GM18502 (cell line): ENCODE measurements at regions not wholly inside any gene's neighbourhood (a gene's known extent, or its start where the extent isn't known, plus 50 kb on each side); places are given as distances from the start of the nearest gene placed in this dataset.

ENCODE experiments used
- ATAC-seq: cut with Tn5 transposase; IDR thresholded peaks from one replicate; pipeline ENCODE4 v1.9.1; 2021; ENCODE audit warnings: mild to moderate bottlenecking; ENCODE audit not compliant: unreplicated experiment, poor library complexity

GRCh38 chr4:71923070-71923469, 108.7 kb upstream of the NPFFR2 start:
- no peak for ATAC-seq

- ATAC-seq = no peak
Observed at GRCh38 chr4:71930459-71930858, 101.3 kb upstream of the NPFFR2 start.

GRCh38 chr4:71932941-71933340, 98.9 kb upstream of the NPFFR2 start:
- no peak for ATAC-seq

DNA sequence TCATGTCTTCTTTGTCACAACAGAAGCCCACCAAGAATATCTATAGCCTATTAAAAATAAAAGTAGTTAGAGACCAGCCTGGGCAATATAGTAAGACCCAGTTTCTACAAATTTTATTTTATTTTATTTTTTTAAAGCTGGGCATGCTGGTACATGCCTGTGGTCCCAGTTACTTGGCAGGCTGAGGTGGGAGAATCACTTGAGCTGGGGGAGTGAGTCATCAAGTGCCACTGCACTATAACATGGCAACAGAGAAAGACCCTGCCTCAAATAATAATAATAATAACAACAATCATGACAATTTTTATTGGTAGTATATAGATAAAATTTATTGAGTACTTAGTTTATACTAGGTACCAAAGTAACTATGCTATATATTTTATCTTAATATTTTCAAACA, 93.0 kb upstream of the NPFFR2 start:
- ATAC-seq = no peak

DNA sequence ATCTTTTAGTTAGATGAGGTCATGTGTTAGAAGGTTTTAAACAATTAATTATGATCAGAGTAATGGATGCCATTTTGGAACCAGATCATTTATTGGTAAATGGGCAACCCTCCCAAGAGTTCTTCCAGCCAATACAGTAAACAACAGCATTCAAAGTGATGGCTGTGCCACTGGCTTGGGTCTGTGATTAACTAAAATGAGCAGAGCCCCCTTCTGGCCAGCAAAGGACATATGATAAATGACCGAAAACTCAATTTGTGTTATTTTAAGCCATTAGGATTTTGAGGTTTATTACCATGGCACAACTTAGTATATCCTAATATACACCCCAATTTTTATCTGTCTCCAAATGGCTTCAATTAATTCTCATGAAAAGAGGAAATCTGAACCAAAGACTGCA, 90.8 kb upstream of the NPFFR2 start:
- ATAC-seq = no peak

DNA sequence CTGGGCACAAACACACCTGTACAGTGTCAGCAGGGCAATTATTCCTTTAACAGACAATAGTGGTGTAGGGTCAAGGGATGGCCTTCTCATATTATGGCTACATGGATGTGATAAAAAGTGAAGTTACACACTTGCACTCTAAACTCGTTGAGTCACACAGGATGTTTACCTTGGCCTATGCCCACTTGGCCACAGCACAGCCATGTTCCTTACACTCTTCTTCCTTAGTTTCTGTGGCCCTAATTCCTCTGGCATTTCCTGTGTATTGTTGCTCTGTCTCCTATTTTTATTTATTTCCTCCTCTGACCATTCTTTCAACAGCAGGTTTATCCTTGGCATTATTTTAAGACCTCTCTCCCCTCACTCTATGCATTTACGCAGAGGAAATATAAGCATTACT, 86.8 kb upstream of the NPFFR2 start:
- no peak for ATAC-seq

- no peak for ATAC-seq
Observed at GRCh38 chr4:71945791-71946190, 86.0 kb upstream of the NPFFR2 start.

DNA sequence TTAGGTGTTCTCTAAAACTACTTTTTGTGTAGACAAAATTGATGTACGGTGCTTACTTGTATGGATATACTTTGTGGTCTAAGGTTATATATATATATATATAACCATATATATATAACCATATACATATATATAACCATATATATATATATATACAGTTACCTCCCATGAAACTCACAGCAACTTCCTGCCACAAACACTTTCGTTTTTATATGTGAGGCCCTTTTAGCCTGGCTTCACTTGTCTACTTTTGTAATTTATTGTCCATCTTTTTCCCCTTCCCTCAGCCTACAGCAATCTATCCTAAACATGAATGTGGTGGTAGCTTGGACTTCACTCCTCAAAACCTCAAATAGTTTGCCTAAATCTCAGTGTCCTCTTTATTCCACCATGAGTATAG, 72.8 kb upstream of the NPFFR2 start:
- ATAC-seq = no peak

- ATAC-seq = no peak
Observed at GRCh38 chr4:71962622-71963264, 69.1 kb upstream of the NPFFR2 start.

DNA sequence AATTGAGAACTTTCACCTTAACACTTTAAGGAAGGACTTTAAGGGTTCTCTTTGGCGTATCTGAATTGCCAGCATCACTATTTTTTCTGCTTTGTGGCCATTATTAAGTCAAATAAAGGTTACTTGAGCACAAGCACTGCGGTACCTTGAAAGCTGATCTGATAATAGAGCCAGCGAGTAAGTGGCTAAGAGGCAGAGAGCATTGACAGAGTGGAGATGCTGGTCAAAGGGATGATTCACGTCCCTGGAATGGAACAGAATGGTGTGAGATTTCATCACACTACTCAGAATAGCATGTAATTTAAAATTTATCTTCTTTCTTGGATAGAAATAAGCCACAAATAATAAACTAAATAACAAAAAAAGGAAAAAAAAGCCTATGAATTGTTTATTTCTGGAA, 57.1 kb upstream of the NPFFR2 start:
- no peak for ATAC-seq

DNA sequence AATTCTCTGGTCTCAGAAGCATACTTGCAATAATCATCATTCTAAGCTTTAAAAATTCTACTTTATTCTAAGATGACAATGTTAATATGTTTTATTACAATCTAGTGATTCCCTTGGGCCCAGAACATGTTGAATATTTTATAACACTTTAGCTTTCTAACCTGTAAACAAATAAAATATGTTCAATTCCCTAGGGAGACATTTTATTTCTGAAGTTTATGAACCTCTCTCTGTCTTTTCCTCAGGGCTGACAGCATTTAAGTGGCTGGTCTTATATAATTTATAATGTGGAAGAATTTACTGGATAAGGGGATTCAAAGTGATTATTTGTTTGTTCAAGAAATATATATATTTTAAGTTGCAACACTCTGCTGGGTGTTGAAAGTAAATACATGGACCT, 55.3 kb upstream of the NPFFR2 start:
- no peak for ATAC-seq

DNA sequence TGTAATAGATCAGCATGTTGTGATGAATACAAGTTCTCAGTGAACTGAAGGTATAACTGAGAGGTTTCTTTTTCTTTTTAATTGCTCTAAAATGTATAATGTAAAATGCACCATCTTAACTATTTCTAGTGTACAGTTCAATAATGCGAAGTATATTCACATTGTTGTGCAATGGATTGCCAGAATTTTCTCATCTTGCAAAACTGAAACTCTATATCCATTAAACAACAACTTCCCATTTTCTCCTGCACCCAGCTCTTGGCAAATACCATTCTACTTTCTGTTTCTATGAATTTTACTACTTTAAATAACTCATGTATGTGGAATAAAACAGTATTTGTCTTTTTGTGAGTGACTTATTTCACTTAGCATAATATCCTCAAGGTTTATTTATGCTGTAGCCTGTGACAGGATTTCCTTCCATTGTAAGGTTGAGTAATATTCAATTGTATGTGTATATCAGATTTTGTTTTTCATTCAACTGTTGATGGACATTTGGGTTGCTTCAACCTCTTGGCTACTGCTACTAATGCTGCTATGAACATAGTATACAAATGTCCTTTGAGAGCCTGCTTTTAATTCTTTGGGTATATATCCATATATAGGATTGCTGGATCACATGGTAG, 53.5 kb upstream of the NPFFR2 start:
- no peak for ATAC-seq

DNA sequence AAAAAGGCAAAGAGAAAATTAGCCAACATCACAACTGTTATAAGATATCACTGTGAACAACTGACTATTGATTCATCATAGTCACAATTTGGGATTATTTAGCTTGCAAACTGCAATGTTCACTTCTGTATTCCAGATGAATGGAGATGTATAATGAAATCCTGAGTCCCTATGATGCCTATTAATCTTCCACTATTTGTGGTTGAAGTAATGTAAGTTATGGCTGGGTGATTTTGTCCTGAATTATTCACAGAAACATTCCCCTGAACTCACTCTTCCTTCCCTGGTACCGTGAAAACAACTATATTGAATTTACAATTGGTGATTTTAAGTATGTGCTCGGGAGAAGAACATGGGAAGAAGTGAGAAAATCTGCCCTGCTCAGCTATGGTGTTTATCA, 50.8 kb upstream of the NPFFR2 start:
- ATAC-seq = no peak
